Stomach (tissue), 8 donors: ENCODE measurements at regions not wholly inside any gene's neighbourhood (a gene's known extent, or its start where the extent isn't known, plus 50 kb on each side); places are given as distances from the start of the nearest gene placed in this dataset.

ENCODE experiments used
- DNase-seq, 2 donors: peaks; one replicate each; pipeline versions ENCODE4 v3.0.0 to v3.0.0-alpha.2; 2013 to 2019
- H3K27ac ChIP-seq, 5 donors: fragments of 200-600 bp in 4 of 5; sonication (generic) in 4 of 5; one replicate each; pipeline ENCODE4 v1.5.1; 2013 to 2019; ENCODE audit warnings: mild to moderate bottlenecking in 1 of 5, moderate library complexity in 1 of 5
- H3K27me3 ChIP-seq, 3 donors: fragments of 200-600 bp; sonication (generic); one replicate each; pipeline ENCODE4 v1.5.1; 2017 to 2019; ENCODE audit warnings: mixed run types in 1 of 3
- H3K36me3 ChIP-seq, 4 donors: fragments of 200-600 bp; sonication (generic); 1 replicate in 3 of 4; 2 replicates in 1 of 4; pipeline ENCODE4 v1.5.1; 2016 to 2019
- H3K4me1 ChIP-seq, 4 donors: fragments of 200-600 bp; sonication (generic); one replicate each; pipeline ENCODE4 v1.5.1; 2016 to 2019
- H3K4me3 ChIP-seq, 4 donors: fragments of 200-600 bp; sonication (generic) in 3 of 4; one replicate each; pipeline ENCODE4 v1.5.1; 2016 to 2019; ENCODE audit warnings: mild to moderate bottlenecking in 1 of 4
- H3K9me3 ChIP-seq, 4 donors: fragments of 200-600 bp; sonication (generic); one replicate each; pipeline ENCODE4 v1.5.1; 2016 to 2019
- CTCF ChIP-seq, 7 experiments: fragments of 450-650 bp in 4 of 7; fragments of 200-600 bp in 3 of 7; sonication (generic) in 3 of 7; IDR thresholded peaks; one replicate each; pipeline ENCODE4 v1.5.1; 2016 to 2019; ENCODE audit warnings: antibody characterized with exemption in 7 of 7, control low read depth in 2 of 7, mild to moderate bottlenecking in 1 of 7
- EP300 ChIP-seq: sonication (generic); formaldehyde crosslinking; IDR thresholded peaks from one replicate; pipeline ENCODE4 v1.6.1; 2017; ENCODE audit warnings: antibody characterized with exemption
- POLR2A ChIP-seq, 4 donors: fragments of 450-650 bp; IDR thresholded peaks; one replicate each; pipeline ENCODE4 v1.6.1; 2016; ENCODE audit warnings: antibody characterized with exemption in 4 of 4, control low read depth in 2 of 4, mild to moderate bottlenecking in 1 of 4, moderate library complexity in 1 of 4
- POLR2AphosphoS5 ChIP-seq, 3 donors: sonication (generic); formaldehyde crosslinking; IDR thresholded peaks; one replicate each; pipeline ENCODE4 v1.6.1; 2016; ENCODE audit warnings: antibody characterized with exemption in 3 of 3
- WGBS, 5 donors: extraction: QIAGEN DNeasy Blood & Tissue Kit in 3 of 5; methylation state at CpG; one replicate each; pipeline versions ENCODE4 v1.1.5 to v1.1.7; 2013 to 2018; 5-methylcytosine and 5-hydroxymethylcytosine counted together
- intact Hi-C: fragments of 100-400 bp; cut with DNase I; formaldehyde crosslinking; loops from one replicate; pipeline ENCODE4 v1.15.1; 2023; ENCODE audit warnings: low total_unique reads
- donor health status: healthy with polysubstance abuse.
- donor health status: Bipolar disorder and iron deficiency.
- donor health status: healthy.

- intact Hi-C loops = no loop called here
- Histone ChIP-seq H3K27ac (no peak overlapping the region), H3K4me1 (no peaks in the 10 kb centered on the region), H3K27me3 (no peaks in the 10 kb centered on the region), H3K36me3 (no peaks in the 10 kb centered on the region), H3K9me3 (no peaks in the 10 kb centered on the region), H3K4me3 (no peak overlapping the region)
- no peak for TF ChIP-seq CTCF (IDR thresholded peaks at IDR 0.05)
- no peak for TF ChIP-seq EP300
- TF ChIP-seq POLR2A (IDR thresholded peaks at IDR 0.05) = no peak
- no peak for TF ChIP-seq POLR2AphosphoS5 (IDR thresholded peaks at IDR 0.05)
- no peak for DNase-seq
- 64 to 72% (median 68%) methylated on average over 3 of the region's 3 CpGs for WGBS, 5 donors
Observed at GRCh38 chr2:78896536-78896935, 129.0 kb upstream of the REG3G start.

GRCh38 chr2:78907089-78907488, 118.4 kb upstream of the REG3G start:
- Histone ChIP-seq H3K4me3 (no peak overlapping the region), H3K27me3 (no peaks in the 10 kb centered on the region), H3K36me3 (no peaks in the 10 kb centered on the region), H3K9me3 (no peaks in the 10 kb centered on the region), H3K4me1 (no peaks in the 10 kb centered on the region), H3K27ac (no peak overlapping the region)
- intact Hi-C loops = no loop called here
- DNase-seq = no peak
- TF ChIP-seq EP300 (no peak), POLR2AphosphoS5 (IDR thresholded peaks at IDR 0.05) (no peak), CTCF (IDR thresholded peaks at IDR 0.05) (no peak), POLR2A (IDR thresholded peaks at IDR 0.05) (no peak)
- 75 to 94% (median 85%) methylated on average over 1 of the region's 1 CpG for WGBS, 5 donors

- H3K27me3 ChIP-seq = no peaks in the 10 kb centered on the region
- no peaks in the 10 kb centered on the region for H3K4me1 ChIP-seq
- WGBS, 5 donors = 87 to 96% (median 90%) methylated on average over 4 of the region's 4 CpGs
- H3K9me3 ChIP-seq = no peaks in the 10 kb centered on the region
- H3K4me3 ChIP-seq = no peak overlapping the region
- no peaks in the 10 kb centered on the region for H3K36me3 ChIP-seq
- no peak for DNase-seq
- no peak overlapping the region for H3K27ac ChIP-seq
- TF ChIP-seq CTCF (IDR thresholded peaks at IDR 0.05) = no peak
- no peak for TF ChIP-seq POLR2A (IDR thresholded peaks at IDR 0.05)
- no peak for TF ChIP-seq EP300
- no peak for TF ChIP-seq POLR2AphosphoS5 (IDR thresholded peaks at IDR 0.05)
- intact Hi-C loops = no loop called here
Observed at GRCh38 chr2:78908973-78909372, 116.5 kb upstream of the REG3G start.

- H3K4me1 ChIP-seq = no peaks in the 10 kb centered on the region
- TF ChIP-seq POLR2A (IDR thresholded peaks at IDR 0.05) = no peak
- no peak for TF ChIP-seq EP300
- no peak for TF ChIP-seq CTCF (IDR thresholded peaks at IDR 0.05)
- TF ChIP-seq POLR2AphosphoS5 (IDR thresholded peaks at IDR 0.05) = no peak
- no peaks in the 10 kb centered on the region for H3K27me3 ChIP-seq
- no peak overlapping the region for H3K27ac ChIP-seq
- peak in 1 of 2 donors; percentile 13 for DNase-seq
- intact Hi-C loops = no loop called here
- no peaks in the 10 kb centered on the region for H3K36me3 ChIP-seq
- 45 to 87% (median 68%) methylated on average over 3 of the region's 3 CpGs for WGBS, 5 donors
- H3K9me3 ChIP-seq = no peaks in the 10 kb centered on the region
- no peak overlapping the region for H3K4me3 ChIP-seq
Observed at GRCh38 chr2:78910376-78910775, 115.1 kb upstream of the REG3G start.
